GM19035 (cell line): ENCODE measurements at regions not wholly inside any gene's neighbourhood (a gene's known extent, or its start where the extent isn't known, plus 50 kb on each side); places are given as distances from the start of the nearest gene placed in this dataset.
"Not testable (repeated sequence)": the region's sequence is repeated elsewhere in the genome, so short reads cannot be mapped to it uniquely, and the experiment has no call there.

Experiments used
- ATAC-seq: cut with Tn5 transposase; IDR thresholded peaks from one replicate; pipeline ENCODE4 v1.9.1; 2021; ENCODE audit not compliant: unreplicated experiment

- ATAC-seq, result not testable (repeated sequence)
Measured at GRCh38 chr6:27775138-27775795, 136.9 kb downstream of the OR2B2 start.

- ATAC-seq, result not testable (repeated sequence)
Measured at GRCh38 chr6:27774264-27774600, 138.0 kb downstream of the OR2B2 start.

GRCh38 chr6:27773542-27774263 is 138.5 kb downstream of the OR2B2 start:
- ATAC-seq, result not testable (repeated sequence)

- peak; percentile 68 for ATAC-seq
Measured at GRCh38 chr6:27772261-27773001, 139.8 kb downstream of the OR2B2 start.

- no peak for ATAC-seq
Measured at GRCh38 chr6:27771235-27771634, 141.0 kb downstream of the OR2B2 start.

- no peak for ATAC-seq
Measured at GRCh38 chr6:27770724-27771123, 141.5 kb downstream of the OR2B2 start.

- ATAC-seq, result no peak
Measured at GRCh38 chr6:27768556-27768955, 143.6 kb downstream of the OR2B2 start.

GRCh38 chr6:27767851-27768250 is 144.3 kb downstream of the OR2B2 start:
- no peak for ATAC-seq

- ATAC-seq, result no peak
Measured at GRCh38 chr6:27766405-27766804, 145.8 kb downstream of the OR2B2 start.

GRCh38 chr6:27765028-27765590 is 147.1 kb downstream of the OR2B2 start:
- ATAC-seq, result no peak

- no peak for ATAC-seq
Measured at GRCh38 chr6:27761391-27761790, 150.8 kb downstream of the OR2B2 start.

GRCh38 chr6:27760464-27760863 is 151.7 kb downstream of the OR2B2 start:
- ATAC-seq, result no peak

GRCh38 chr6:27759930-27760329 is 152.3 kb downstream of the OR2B2 start:
- no peak for ATAC-seq

GRCh38 chr6:27758491-27758890 is 153.7 kb downstream of the OR2B2 start:
- no peak for ATAC-seq

GRCh38 chr6:27757307-27757706 is 154.9 kb downstream of the OR2B2 start:
- no peak for ATAC-seq

- ATAC-seq, result no peak
Measured at GRCh38 chr6:27755768-27756167, 156.4 kb downstream of the OR2B2 start.

GRCh38 chr6:27754408-27754782 is 157.8 kb downstream of the OR2B2 start:
- ATAC-seq, result no peak

GRCh38 chr6:27753668-27754407 is 158.4 kb downstream of the OR2B2 start:
- ATAC-seq, result peak; percentile 49

GRCh38 chr6:27752038-27752885 is 159.9 kb downstream of the OR2B2 start:
- peak; percentile 45 for ATAC-seq

- ATAC-seq, result no peak
Measured at GRCh38 chr6:27748661-27749060, 163.5 kb downstream of the OR2B2 start.
